Calu3 (cell line): ENCODE measurements at regions not wholly inside any gene's neighbourhood (a gene's known extent, or its start where the extent isn't known, plus 50 kb on each side); places are given as distances from the start of the nearest gene placed in this dataset.

Experiments
- BruUV-seq: library from RNA; stranded (reverse); fragments of 400-500 nt; replicated peaks from 2 replicates; lab custom pipeline; 2021; lab: Mats Ljungman, UMichigan
- CTCF ChIA-PET: fragments of 300-600 bp; sonication (Branson Sonifier 250); formaldehyde crosslinking; loops from one replicate; lab custom pipeline; 2022; ENCODE audit warnings: antibody characterized with exemption; lab: Charles Lee
- DNase-seq: peaks from one replicate; pipeline ENCODE4 v3.0.0; 2022
- H3K27ac Mint-ChIP-seq: one replicate; pipeline ENCODE4 v1.8.0; 2022; ENCODE audit warnings: mixed read lengths; ENCODE audit not compliant: unreplicated experiment
- H3K27me3 Mint-ChIP-seq: one replicate; pipeline ENCODE4 v1.8.0; 2022; ENCODE audit warnings: mixed read lengths; ENCODE audit not compliant: unreplicated experiment
- H3K36me3 Mint-ChIP-seq: one replicate; pipeline ENCODE4 v1.8.0; 2022; ENCODE audit warnings: mild to moderate bottlenecking, moderate library complexity, mixed read lengths; ENCODE audit not compliant: insufficient read depth, unreplicated experiment
- H3K4me1 Mint-ChIP-seq: one replicate; pipeline ENCODE4 v1.8.0; 2022; ENCODE audit warnings: mild to moderate bottlenecking, low read depth, mixed read lengths; ENCODE audit not compliant: unreplicated experiment
- H3K4me3 Mint-ChIP-seq: one replicate; pipeline ENCODE4 v1.8.0; 2022; ENCODE audit warnings: mild to moderate bottlenecking, low read depth, moderate library complexity, mixed read lengths; ENCODE audit not compliant: unreplicated experiment
- H3K9me3 Mint-ChIP-seq: one replicate; pipeline ENCODE4 v1.8.0; 2022; ENCODE audit warnings: low read depth, mixed read lengths; ENCODE audit not compliant: unreplicated experiment
- CTCF ChIP-seq: fragments of 200-600 bp; IDR thresholded peaks from one replicate; pipeline ENCODE4 v1.8.0; 2022; ENCODE audit warnings: antibody characterized with exemption; ENCODE audit not compliant: unreplicated experiment
- intact Hi-C: fragments of 100-400 bp; cut with micrococcal nuclease; formaldehyde crosslinking; loops from one replicate; pipeline ENCODE4 v1.10.0; 2022; ENCODE audit not compliant: unreplicated experiment

- no peak for DNase-seq
- CTCF ChIA-PET, result no interaction called here
- H3K4me1 Mint-ChIP-seq, result no peaks in the 10 kb centered on the region
- no TSS peak for BruUV-seq
- no peak for TF ChIP-seq CTCF
- peaks cover 86% of the 10 kb centered on the region for H3K27me3 Mint-ChIP-seq
- H3K9me3 Mint-ChIP-seq, result no peaks in the 10 kb centered on the region
- no peak overlapping the region for H3K27ac Mint-ChIP-seq
- H3K4me3 Mint-ChIP-seq, result no peak overlapping the region
- intact Hi-C loops, result no loop called here
- H3K36me3 Mint-ChIP-seq, result no peaks in the 10 kb centered on the region
These were observed 462.2 kb upstream of the PROK2 start for GRCh38 chr3:72247126-72247525.

- intact Hi-C loops, result no loop called here
- Mint-ChIP-seq H3K27ac (no peak overlapping the region), H3K36me3 (no peaks in the 10 kb centered on the region), H3K4me1 (no peaks in the 10 kb centered on the region), H3K9me3 (no peaks in the 10 kb centered on the region), H3K27me3 (peaks cover 82% of the 10 kb centered on the region), H3K4me3 (no peak overlapping the region)
- no TSS peak for BruUV-seq
- no peak for DNase-seq
- CTCF ChIA-PET, result no interaction called here
- TF ChIP-seq CTCF, result no peak
These were observed 461.7 kb upstream of the PROK2 start for GRCh38 chr3:72246685-72247084.

- BruUV-seq, result no TSS peak
- H3K27me3 Mint-ChIP-seq, result peaks cover 78% of the 10 kb centered on the region
- CTCF ChIA-PET, result no interaction called here
- intact Hi-C loops, result no loop called here
- H3K36me3 Mint-ChIP-seq, result no peaks in the 10 kb centered on the region
- H3K4me3 Mint-ChIP-seq, result no peak overlapping the region
- no peaks in the 10 kb centered on the region for H3K4me1 Mint-ChIP-seq
- H3K9me3 Mint-ChIP-seq, result no peaks in the 10 kb centered on the region
- TF ChIP-seq CTCF, result no peak
- no peak for DNase-seq
- no peak overlapping the region for H3K27ac Mint-ChIP-seq
These were observed 460.3 kb upstream of the PROK2 start for GRCh38 chr3:72245183-72245811.

GRCh38 chr3:72244396-72244795, 459.4 kb upstream of the PROK2 start:
- no peak overlapping the region for H3K27ac Mint-ChIP-seq
- H3K4me3 Mint-ChIP-seq, result no peak overlapping the region
- BruUV-seq, result no TSS peak
- H3K9me3 Mint-ChIP-seq, result peaks cover 2% of the 10 kb centered on the region
- no peaks in the 10 kb centered on the region for H3K4me1 Mint-ChIP-seq
- intact Hi-C loops, result no loop called here
- DNase-seq, result no peak
- H3K27me3 Mint-ChIP-seq, result peaks cover 80% of the 10 kb centered on the region
- TF ChIP-seq CTCF, result no peak
- CTCF ChIA-PET, result no interaction called here
- no peaks in the 10 kb centered on the region for H3K36me3 Mint-ChIP-seq
